ENCODE measurements at regions not wholly inside any gene's neighbourhood (a gene's known extent, or its start where the extent isn't known, plus 50 kb on each side); places are given as distances from the start of the nearest gene placed in this dataset.

- TF ChIP-seq, protein P1, sequence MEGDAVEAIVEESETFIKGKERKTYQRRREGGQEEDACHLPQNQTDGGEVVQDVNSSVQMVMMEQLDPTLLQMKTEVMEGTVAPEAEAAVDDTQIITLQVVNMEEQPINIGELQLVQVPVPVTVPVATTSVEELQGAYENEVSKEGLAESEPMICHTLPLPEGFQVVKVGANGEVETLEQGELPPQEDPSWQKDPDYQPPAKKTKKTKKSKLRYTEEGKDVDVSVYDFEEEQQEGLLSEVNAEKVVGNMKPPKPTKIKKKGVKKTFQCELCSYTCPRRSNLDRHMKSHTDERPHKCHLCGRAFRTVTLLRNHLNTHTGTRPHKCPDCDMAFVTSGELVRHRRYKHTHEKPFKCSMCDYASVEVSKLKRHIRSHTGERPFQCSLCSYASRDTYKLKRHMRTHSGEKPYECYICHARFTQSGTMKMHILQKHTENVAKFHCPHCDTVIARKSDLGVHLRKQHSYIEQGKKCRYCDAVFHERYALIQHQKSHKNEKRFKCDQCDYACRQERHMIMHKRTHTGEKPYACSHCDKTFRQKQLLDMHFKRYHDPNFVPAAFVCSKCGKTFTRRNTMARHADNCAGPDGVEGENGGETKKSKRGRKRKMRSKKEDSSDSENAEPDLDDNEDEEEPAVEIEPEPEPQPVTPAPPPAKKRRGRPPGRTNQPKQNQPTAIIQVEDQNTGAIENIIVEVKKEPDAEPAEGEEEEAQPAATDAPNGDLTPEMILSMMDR (IDR thresholded peaks at IDR 0.05): no peak
Observed at GRCh38 chr4:138400066-138400465, 157.9 kb upstream of the SLC7A11 start.

GRCh38 chr4:138399081-138399480 lies 156.9 kb upstream of the SLC7A11 start:
- TF ChIP-seq, protein P1 (IDR thresholded peaks at IDR 0.05): no peak

DNA sequence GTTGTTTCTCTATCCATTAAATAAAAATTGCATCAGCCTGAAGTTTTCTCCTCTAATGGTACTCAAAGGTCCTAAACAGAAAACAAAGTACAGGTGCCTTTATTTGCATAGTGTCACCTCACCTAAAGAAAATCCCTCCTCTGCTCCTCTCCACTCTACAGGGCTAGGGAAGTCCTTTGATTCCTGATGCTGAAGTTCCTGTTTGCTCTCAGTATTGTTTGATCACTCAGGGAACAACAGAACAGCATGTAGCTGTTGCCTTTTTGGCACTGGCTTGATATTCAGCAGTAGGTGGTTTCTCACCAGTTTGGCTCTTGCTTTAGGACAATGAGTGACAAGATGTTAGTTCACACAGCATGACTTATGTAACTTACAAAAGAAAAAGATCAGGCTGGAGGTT lies 156.2 kb upstream of the SLC7A11 start:
- TF ChIP-seq, protein P1 (IDR thresholded peaks at IDR 0.05): no peak

DNA sequence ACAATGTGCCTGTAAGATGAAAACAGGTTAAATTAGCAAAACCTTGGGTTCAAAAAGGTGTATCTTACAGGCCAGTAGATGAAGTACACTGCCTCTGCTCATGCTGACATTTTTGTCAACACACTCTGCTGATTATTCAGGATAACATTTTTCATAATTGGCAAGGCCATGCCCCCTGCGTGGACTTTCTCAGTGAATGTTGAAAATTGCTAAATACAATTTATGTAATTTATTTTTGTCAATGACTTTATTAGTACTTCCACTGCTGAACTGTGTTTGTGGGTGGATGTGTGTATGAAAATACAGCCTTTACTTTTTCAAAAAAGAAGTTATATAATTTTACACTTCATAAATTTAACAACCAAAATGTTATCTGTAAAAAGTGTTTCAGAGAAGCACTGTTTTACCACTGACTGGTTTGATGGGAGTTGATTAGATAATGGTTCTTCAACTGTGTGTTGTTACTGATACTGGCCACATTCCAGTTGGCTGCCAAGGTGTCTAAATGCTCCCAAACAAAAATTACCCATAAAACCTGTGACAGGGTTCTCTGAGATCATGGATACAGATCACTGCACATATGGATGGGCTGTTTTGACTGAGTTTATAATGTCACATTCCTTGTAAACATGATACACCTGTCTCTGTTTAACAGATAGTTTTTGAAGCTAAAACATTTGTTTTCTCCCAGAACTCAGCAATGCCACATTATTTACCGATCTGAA lies 151.9 kb upstream of the SLC7A11 start:
- TF ChIP-seq, protein P1 (IDR thresholded peaks at IDR 0.05): no peak

GRCh38 chr4:138392751-138393308 lies 150.7 kb upstream of the SLC7A11 start:
- TF ChIP-seq, protein P1 (IDR thresholded peaks at IDR 0.05): no peak

- TF ChIP-seq, protein P1 (IDR thresholded peaks at IDR 0.05): no peak
Observed at GRCh38 chr4:138389976-138390685, 148.0 kb upstream of the SLC7A11 start.

DNA sequence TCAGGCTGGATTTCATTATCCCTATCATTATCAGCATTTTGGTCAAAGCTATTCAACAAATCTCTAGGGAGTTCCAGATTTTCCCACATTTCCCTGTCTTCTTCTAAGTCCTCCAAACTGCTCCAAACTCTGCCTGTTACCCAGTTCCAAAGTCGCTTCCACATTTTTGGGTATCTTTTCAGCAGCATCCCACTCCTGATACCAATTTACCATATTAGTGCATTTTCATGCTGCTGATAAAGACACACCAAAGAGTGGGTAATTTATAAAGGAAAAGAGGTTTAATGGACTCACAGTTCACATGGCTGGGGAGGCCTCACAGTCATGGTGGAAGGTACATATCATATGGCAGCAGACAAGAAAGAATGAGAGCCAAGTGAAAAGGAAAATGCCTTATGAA lies 132.8 kb upstream of the SLC7A11 start:
- TF ChIP-seq, protein P1 (IDR thresholded peaks at IDR 0.05): no peak

Measured in LNCAP (cell line).